ENCODE measurements at regions not wholly inside any gene's neighbourhood (a gene's known extent, or its start where the extent isn't known, plus 50 kb on each side); places are given as distances from the start of the nearest gene placed in this dataset.
"Not testable (repeated sequence)": the region's sequence is repeated elsewhere in the genome, so short reads cannot be mapped to it uniquely, and the experiment has no call there.

GRCh38 chr17:20929334-20929733 lies 113.5 kb downstream of the USP22 start:
- ATAC-seq (no peak), DNase-seq (no peak)
- Histone ChIP-seq H3K27ac (peak overlapping the region in 5 of 12 donors; percentile 12 to 75 (median 35)), H3K4me1 (peaks cover 0 to 17% (median 0%) of the 10 kb centered on the region in 12 donors), H3K9me3 (no peaks in the 10 kb centered on the region), H3K27me3 (no peaks in the 10 kb centered on the region), H3K36me3 (no peaks in the 10 kb centered on the region), H3K4me3 (no peak overlapping the region)
- 69 to 80% (median 77%) methylated on average over 5 of the region's 5 CpGs for WGBS, 4 donors
- intact Hi-C loops (cut with DNase I), result loop anchor here in 1 of 10 donors (10.0 kb wide), 1 partner anchor 65 kb away; no protein-coding TSS in a partner anchor
- TF ChIP-seq CTCF (IDR thresholded peaks at IDR 0.05), result no peak
- TF ChIP-seq POLR2A (IDR thresholded peaks at IDR 0.05), result no peak

- ATAC-seq, result no peak
- no peak overlapping the region for H3K27ac ChIP-seq
- intact Hi-C loops (cut with DNase I), result no loop called here
These were observed 112.6 kb downstream of the USP22 start for GRCh38 chr17:20930081-20930760.

DNA sequence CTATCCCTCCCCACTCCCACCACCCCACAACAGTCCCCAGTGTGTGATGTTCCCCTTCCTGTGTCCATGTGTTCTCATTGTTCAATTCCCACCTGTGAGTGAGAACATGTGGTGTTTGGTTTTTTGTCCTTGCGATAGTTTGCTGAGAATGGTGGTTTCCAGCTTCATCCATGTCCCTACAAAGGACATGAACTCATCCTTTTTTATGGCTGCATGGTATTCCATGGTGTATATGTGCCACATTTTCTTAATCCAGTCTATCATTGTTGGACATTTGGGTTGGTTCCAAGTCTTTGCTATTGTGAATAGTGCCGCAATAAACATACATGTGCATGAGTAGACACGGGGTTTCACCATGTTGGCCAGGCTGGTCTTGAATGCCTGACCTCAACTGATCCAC lies 109.8 kb downstream of the USP22 start:
- H3K4me3 ChIP-seq; H3K27ac ChIP-seq; H3K36me3 ChIP-seq; H3K9me3 ChIP-seq; DNase-seq; H3K27me3 ChIP-seq; intact Hi-C loops (cut with DNase I); ATAC-seq: not testable (repeated sequence)
- 80 to 100% (median 93%) methylated on average over 2 to 3 of the region's 3 CpGs for WGBS, 4 donors
- H3K4me1 ChIP-seq, result peaks cover 0 to 43% (median 11%) of the 10 kb centered on the region in 12 donors

More at GRCh38 chr17:20930081-20930760, 112.6 kb downstream of the USP22 start:
- DNase-seq, result no peak
- no peak for TF ChIP-seq POLR2A (IDR thresholded peaks at IDR 0.05)
- TF ChIP-seq CTCF (IDR thresholded peaks at IDR 0.05), result no peak
- no peaks in the 10 kb centered on the region for H3K9me3 ChIP-seq
- peaks cover 0 to 24% (median 2%) of the 10 kb centered on the region in 12 donors for H3K4me1 ChIP-seq
- H3K27me3 ChIP-seq, result no peaks in the 10 kb centered on the region
- H3K36me3 ChIP-seq, result no peaks in the 10 kb centered on the region
- WGBS, 4 donors, result 47 to 62% (median 57%) methylated on average over 5 of the region's 5 CpGs
- H3K4me3 ChIP-seq, result no peak overlapping the region

GRCh38 chr17:20934288-20934687 lies 108.5 kb downstream of the USP22 start:
- no peak for ATAC-seq
- peak overlapping the region in 2 of 12 donors; percentile 21 to 59 for H3K27ac ChIP-seq

More at GRCh38 chr17:20934288-20934687, 108.5 kb downstream of the USP22 start:
- intact Hi-C loops (cut with DNase I), result no loop called here
- Histone ChIP-seq H3K9me3 (no peaks in the 10 kb centered on the region), H3K27me3 (no peaks in the 10 kb centered on the region), H3K36me3 (no peaks in the 10 kb centered on the region), H3K4me3 (no peak overlapping the region), H3K4me1 (peaks cover 0 to 36% (median 11%) of the 10 kb centered on the region in 12 donors)
- DNase-seq, result no peak
- TF ChIP-seq POLR2A (IDR thresholded peaks at IDR 0.05) (no peak), CTCF (IDR thresholded peaks at IDR 0.05) (no peak)
